Progenitor cell of endocrine pancreas (in vitro differentiated cells): ENCODE measurements at regions not wholly inside any gene's neighbourhood (a gene's known extent, or its start where the extent isn't known, plus 50 kb on each side); places are given as distances from the start of the nearest gene placed in this dataset.

ENCODE experiments used
- DNase-seq: peaks from one replicate; pipeline ENCODE4 v3.0.0; 2021; ENCODE audit warnings: low spot score; ENCODE audit not compliant: unreplicated experiment
- H3K27ac Mint-ChIP-seq: 2 replicates; pipeline ENCODE4 v1.8.0; 2021; ENCODE audit warnings: mild to moderate bottlenecking, moderate library complexity, mixed read lengths
- H3K27me3 Mint-ChIP-seq: 2 replicates; pipeline ENCODE4 v1.8.0; 2021; ENCODE audit warnings: mixed read lengths
- H3K36me3 Mint-ChIP-seq: 2 replicates; pipeline ENCODE4 v1.8.0; 2022; ENCODE audit warnings: mixed read lengths; ENCODE audit not compliant: insufficient read depth
- H3K4me1 Mint-ChIP-seq: 2 replicates; pipeline ENCODE4 v1.8.0; 2021; ENCODE audit warnings: low read depth, mixed read lengths
- H3K4me3 Mint-ChIP-seq: 2 replicates; pipeline ENCODE4 v1.8.0; 2021; ENCODE audit warnings: low read depth, mild to moderate bottlenecking, moderate library complexity, mixed read lengths
- H3K9me3 Mint-ChIP-seq: 2 replicates; pipeline ENCODE4 v1.8.0; 2021; ENCODE audit warnings: low read depth, mixed read lengths
- TF ChIP-seq, protein P1 (sequence below): fragments of 200-600 bp; sonication (generic); IDR thresholded peaks from one replicate; pipeline ENCODE4 v1.5.0; 2021; ENCODE audit warnings: antibody characterized with exemption, mild to moderate bottlenecking; ENCODE audit not compliant: unreplicated experiment

DNA sequence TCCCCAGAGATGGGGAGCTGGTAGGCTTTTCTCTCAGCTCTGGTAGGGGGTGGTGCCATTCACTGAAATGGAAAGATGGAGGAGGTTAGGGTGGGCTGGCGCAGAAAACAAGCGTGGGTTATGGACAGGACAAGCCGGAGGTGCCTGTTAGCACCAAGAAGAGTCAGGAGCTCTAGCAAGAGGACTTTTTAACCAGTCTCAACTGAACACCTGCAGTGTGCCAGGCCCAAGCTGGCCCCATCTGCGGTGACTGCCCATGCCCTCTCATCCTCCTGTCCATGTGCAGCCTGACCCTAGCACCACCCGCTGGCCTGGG lies 254.4 kb downstream of the RHOU start:
- DNase-seq: no peak
- Mint-ChIP-seq H3K36me3 (no peaks in the 10 kb centered on the region), H3K4me1 (no peaks in the 10 kb centered on the region), H3K4me3 (no peak overlapping the region), H3K9me3 (no peaks in the 10 kb centered on the region), H3K27me3 (peaks cover 9% of the 10 kb centered on the region), H3K27ac (no peak overlapping the region)
- TF ChIP-seq, protein P1, sequence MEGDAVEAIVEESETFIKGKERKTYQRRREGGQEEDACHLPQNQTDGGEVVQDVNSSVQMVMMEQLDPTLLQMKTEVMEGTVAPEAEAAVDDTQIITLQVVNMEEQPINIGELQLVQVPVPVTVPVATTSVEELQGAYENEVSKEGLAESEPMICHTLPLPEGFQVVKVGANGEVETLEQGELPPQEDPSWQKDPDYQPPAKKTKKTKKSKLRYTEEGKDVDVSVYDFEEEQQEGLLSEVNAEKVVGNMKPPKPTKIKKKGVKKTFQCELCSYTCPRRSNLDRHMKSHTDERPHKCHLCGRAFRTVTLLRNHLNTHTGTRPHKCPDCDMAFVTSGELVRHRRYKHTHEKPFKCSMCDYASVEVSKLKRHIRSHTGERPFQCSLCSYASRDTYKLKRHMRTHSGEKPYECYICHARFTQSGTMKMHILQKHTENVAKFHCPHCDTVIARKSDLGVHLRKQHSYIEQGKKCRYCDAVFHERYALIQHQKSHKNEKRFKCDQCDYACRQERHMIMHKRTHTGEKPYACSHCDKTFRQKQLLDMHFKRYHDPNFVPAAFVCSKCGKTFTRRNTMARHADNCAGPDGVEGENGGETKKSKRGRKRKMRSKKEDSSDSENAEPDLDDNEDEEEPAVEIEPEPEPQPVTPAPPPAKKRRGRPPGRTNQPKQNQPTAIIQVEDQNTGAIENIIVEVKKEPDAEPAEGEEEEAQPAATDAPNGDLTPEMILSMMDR: no peak

GRCh38 chr1:228989992-228990827 lies 254.9 kb downstream of the RHOU start:
- no peak for DNase-seq
- peaks cover 9% of the 10 kb centered on the region for H3K27me3 Mint-ChIP-seq
- H3K4me1 Mint-ChIP-seq: no peaks in the 10 kb centered on the region
- TF ChIP-seq, protein P1: no peak
- no peaks in the 10 kb centered on the region for H3K36me3 Mint-ChIP-seq
- no peak overlapping the region for H3K27ac Mint-ChIP-seq
- no peaks in the 10 kb centered on the region for H3K9me3 Mint-ChIP-seq
- H3K4me3 Mint-ChIP-seq: no peak overlapping the region

DNA sequence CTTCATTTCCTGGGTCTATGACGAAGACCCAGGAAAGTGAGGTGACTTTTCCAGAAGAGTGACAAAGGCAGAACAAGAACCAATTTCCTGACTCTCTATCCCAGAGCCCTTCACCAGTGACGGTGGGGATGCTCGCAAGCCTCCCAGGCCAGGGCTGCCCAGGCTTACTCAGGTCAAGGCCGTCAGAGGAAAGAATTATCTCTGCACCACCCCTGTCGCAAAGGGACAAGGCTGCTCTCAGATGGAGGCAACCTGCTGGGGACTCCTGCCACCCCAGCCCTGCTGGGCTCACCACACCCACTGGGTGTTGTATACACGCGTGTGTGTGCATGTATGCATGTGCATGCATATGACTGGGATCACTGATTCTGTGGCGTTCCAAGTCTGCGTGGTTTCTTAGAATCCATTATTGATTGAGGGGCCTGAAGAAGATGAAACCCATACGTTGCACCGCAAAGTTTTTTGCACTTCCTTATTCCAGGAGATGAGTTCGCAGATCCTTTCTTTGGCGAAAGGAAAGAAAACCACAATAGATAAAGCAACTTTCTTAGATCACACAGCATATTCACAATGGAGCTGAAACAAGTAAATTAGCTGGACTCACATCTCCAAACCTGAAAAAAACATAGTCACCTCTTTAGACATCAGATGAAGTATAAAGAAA lies 255.8 kb downstream of the RHOU start:
- TF ChIP-seq, protein P1: no peak
- Mint-ChIP-seq H3K4me1 (no peaks in the 10 kb centered on the region), H3K9me3 (no peaks in the 10 kb centered on the region), H3K27ac (no peak overlapping the region), H3K4me3 (no peak overlapping the region), H3K36me3 (no peaks in the 10 kb centered on the region), H3K27me3 (peaks cover 8% of the 10 kb centered on the region)
- DNase-seq: no peak

- no peak overlapping the region for H3K27ac Mint-ChIP-seq
- H3K4me1 Mint-ChIP-seq: no peaks in the 10 kb centered on the region
Observed at GRCh38 chr1:228992044-228992443, 256.8 kb downstream of the RHOU start.

GRCh38 chr1:228992907-228993535 lies 257.7 kb downstream of the RHOU start:
- Mint-ChIP-seq H3K36me3 (no peaks in the 10 kb centered on the region), H3K4me1 (no peaks in the 10 kb centered on the region), H3K27me3 (peaks cover 5% of the 10 kb centered on the region), H3K9me3 (no peaks in the 10 kb centered on the region), H3K4me3 (no peak overlapping the region), H3K27ac (no peak overlapping the region)
- DNase-seq: no peak
- TF ChIP-seq, protein P1: no peak

More at GRCh38 chr1:228992044-228992443, 256.8 kb downstream of the RHOU start:
- Mint-ChIP-seq H3K27me3 (peaks cover 5% of the 10 kb centered on the region), H3K4me3 (no peak overlapping the region), H3K9me3 (no peaks in the 10 kb centered on the region), H3K36me3 (no peaks in the 10 kb centered on the region)
- TF ChIP-seq, protein P1: no peak
- DNase-seq: no peak
